NB4 (cell line): ENCODE measurements at regions not wholly inside any gene's neighbourhood (a gene's known extent, or its start where the extent isn't known, plus 50 kb on each side); places are given as distances from the start of the nearest gene placed in this dataset.

Experiments used
- DNase-seq: peaks from one replicate; pipeline ENCODE4 v3.0.0; 2010; ENCODE audit warnings: low read depth
- H3K4me3 ChIP-seq: one replicate; pipeline ENCODE4 v1.5.1; 2011; ENCODE audit warnings: mild to moderate bottlenecking, low read depth, low read length, moderate library complexity
- MYC ChIP-seq: IDR thresholded peaks from 2 replicates; pipeline ENCODE4 v1.6.1; 2011; ENCODE audit warnings: low read depth, low read length
- POLR2A ChIP-seq: IDR thresholded peaks from 2 replicates; pipeline ENCODE4 v1.6.1; 2011; ENCODE audit warnings: mild to moderate bottlenecking; ENCODE audit not compliant: insufficient read length; ENCODE audit errors: extremely low read depth
- TF ChIP-seq, protein P1 (sequence below): IDR thresholded peaks from one replicate; pipeline ENCODE4 v1.5.1; 2012; ENCODE audit warnings: low read depth, low read length
- TF ChIP-seq, protein P2 (sequence below): IDR thresholded peaks from 2 replicates; pipeline ENCODE4 v1.6.1; 2011; ENCODE audit warnings: low read depth, low read length

DNA sequence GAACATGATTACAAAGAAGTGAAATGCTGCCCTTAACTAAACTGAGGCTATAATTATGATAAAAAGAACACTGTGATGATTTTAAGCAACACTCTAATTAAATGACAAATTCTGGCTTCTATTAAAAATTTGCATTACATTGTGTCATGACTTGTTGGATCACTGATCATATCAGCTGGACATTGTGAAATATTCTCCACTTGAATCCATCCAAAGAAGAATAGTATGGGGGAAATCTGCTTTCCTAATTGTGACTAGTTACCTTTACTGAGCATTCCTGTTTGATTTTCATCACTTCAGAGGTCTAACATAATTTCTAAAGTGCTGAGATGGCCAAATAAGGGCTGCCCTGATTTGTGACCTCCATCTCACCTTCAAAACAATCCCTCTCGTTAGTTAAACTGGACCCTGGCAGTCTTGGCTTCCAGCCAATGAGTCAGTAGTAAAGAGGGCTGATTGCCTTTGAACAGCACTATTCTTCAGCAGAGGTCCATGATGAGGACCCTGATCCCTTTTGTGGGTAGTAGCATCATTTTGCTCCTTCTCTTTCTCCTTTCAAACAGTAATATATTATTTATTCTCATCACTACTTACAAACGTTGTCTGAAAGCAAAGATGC lies 53.5 kb upstream of the LEKR1 start:
- DNase-seq = no peak
- TF ChIP-seq MYC = no peak
- TF ChIP-seq, protein P1, sequence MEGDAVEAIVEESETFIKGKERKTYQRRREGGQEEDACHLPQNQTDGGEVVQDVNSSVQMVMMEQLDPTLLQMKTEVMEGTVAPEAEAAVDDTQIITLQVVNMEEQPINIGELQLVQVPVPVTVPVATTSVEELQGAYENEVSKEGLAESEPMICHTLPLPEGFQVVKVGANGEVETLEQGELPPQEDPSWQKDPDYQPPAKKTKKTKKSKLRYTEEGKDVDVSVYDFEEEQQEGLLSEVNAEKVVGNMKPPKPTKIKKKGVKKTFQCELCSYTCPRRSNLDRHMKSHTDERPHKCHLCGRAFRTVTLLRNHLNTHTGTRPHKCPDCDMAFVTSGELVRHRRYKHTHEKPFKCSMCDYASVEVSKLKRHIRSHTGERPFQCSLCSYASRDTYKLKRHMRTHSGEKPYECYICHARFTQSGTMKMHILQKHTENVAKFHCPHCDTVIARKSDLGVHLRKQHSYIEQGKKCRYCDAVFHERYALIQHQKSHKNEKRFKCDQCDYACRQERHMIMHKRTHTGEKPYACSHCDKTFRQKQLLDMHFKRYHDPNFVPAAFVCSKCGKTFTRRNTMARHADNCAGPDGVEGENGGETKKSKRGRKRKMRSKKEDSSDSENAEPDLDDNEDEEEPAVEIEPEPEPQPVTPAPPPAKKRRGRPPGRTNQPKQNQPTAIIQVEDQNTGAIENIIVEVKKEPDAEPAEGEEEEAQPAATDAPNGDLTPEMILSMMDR = no peak
- H3K4me3 ChIP-seq = no peak overlapping the region

DNA sequence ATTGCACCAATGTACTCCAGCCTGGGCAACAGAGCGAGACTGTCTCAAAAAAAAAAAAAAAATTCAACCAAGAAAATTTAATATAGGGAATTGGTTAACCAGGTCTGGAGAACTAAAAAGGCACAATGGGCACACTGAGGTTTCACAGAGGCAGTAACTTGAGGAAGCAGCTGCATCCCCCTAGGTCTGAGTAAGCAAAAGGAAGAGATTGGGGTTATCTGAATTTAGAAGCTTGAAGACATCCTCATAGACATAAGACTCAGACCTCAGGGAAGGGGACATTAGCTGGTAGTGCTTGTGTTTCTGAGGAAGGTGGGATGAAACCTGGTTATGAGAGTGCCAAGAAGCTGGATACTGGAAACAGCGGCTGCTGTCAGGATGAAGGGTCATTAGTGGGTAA lies 50.1 kb upstream of the LEKR1 start:
- TF ChIP-seq, protein P1 = no peak
- TF ChIP-seq POLR2A (no peak), MYC (no peak)
- TF ChIP-seq, protein P2, sequence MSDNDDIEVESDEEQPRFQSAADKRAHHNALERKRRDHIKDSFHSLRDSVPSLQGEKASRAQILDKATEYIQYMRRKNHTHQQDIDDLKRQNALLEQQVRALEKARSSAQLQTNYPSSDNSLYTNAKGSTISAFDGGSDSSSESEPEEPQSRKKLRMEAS = no peak
- DNase-seq = no peak
- H3K4me3 ChIP-seq = no peak overlapping the region
